ENCODE measurements at regions not wholly inside any gene's neighbourhood (a gene's known extent, or its start where the extent isn't known, plus 50 kb on each side); places are given as distances from the start of the nearest gene placed in this dataset.

GRCh38 chr13:44049081-44049945 is 169.6 kb downstream of the LACC1 start:
- H2BK20ac ChIP-seq (ENCODE audit: low read depth, low read length, poor library complexity, severe bottlenecking): no peak overlapping the region
- H2BK5ac ChIP-seq (ENCODE audit: insufficient read length, low read length): no peak overlapping the region
- no peak overlapping the region for H3K23ac ChIP-seq (ENCODE audit: insufficient read length, low read depth, low read length)
- H2AK5ac ChIP-seq (ENCODE audit: insufficient read length, low read length): no peak overlapping the region
- H3K4me1 Mint-ChIP-seq: peaks cover 28 to 30% of the 10 kb centered on the region in 2 experiments
- H3K9me3 ChIP-seq (ENCODE audit: control insufficient read depth, low read depth, low read length): no peaks in the 10 kb centered on the region
- no peaks in the 10 kb centered on the region for H3K27me3 ChIP-seq (ENCODE audit: insufficient read depth, low read length)
- H2BK15ac ChIP-seq (ENCODE audit: low read depth, low read length): no peak overlapping the region
- H3K4me3 Mint-ChIP-seq: no peak overlapping the region
- H3K4ac ChIP-seq (ENCODE audit: low read depth, low read length): no peak overlapping the region
- no peaks in the 10 kb centered on the region for H3K4me1 ChIP-seq (ENCODE audit: insufficient read depth, low read length)
- H3K23me2 ChIP-seq (ENCODE audit: insufficient read length, low read depth, low read length, poor library complexity, severe bottlenecking): no peaks in the 10 kb centered on the region
- no peak for DNase-seq
- H2BK12ac ChIP-seq (ENCODE audit: insufficient read length, low read depth, low read length): no peak overlapping the region
- H3K9ac ChIP-seq (ENCODE audit: extremely low read depth, insufficient read length, low read length): no peak overlapping the region
- no peak overlapping the region for H3K27ac ChIP-seq (ENCODE audit: insufficient read length, low read depth, low read length)
- no peaks in the 10 kb centered on the region for H3K79me2 ChIP-seq (ENCODE audit: insufficient read depth, low read length)
- H3K27me3 Mint-ChIP-seq (ENCODE audit: low read depth): peaks cover 3% of the 10 kb centered on the region; the same call in 1 of the 2 replicates
- H3K27ac Mint-ChIP-seq: no peak overlapping the region
- H3K36me3 Mint-ChIP-seq (ENCODE audit: insufficient read depth in 1 of 3, low read depth in 3 of 3): no peaks in the 10 kb centered on the region; a peak in 1 of 7 replicates
- H3K18ac ChIP-seq (ENCODE audit: insufficient read length, low read depth, low read length): no peak overlapping the region
- H3K56ac ChIP-seq (ENCODE audit: insufficient read length, low read depth, low read length): no peak overlapping the region
- H3K4me2 ChIP-seq (ENCODE audit: insufficient read depth, insufficient read length, low read length): no peak overlapping the region
- no peak overlapping the region for H4K8ac ChIP-seq (replicated peaks; ENCODE audit: insufficient read length, low read depth, low read length)
- no CpG with 5 or more reads among the region's 3 CpGs for WGBS (ENCODE audit: extremely low coverage, insufficient read length, low lambda C conversion rate)
- TF ChIP-seq CTCF (conservative IDR thresholded peaks at IDR 0.05): no peak
- H3K14ac ChIP-seq (ENCODE audit: insufficient read depth, low read length): no peak overlapping the region
- H4K91ac ChIP-seq (ENCODE audit: insufficient read length, low read depth, low read length): no peak overlapping the region
- H3T11ph ChIP-seq (ENCODE audit: low read length): no peak overlapping the region
- H3K79me1 ChIP-seq (ENCODE audit: insufficient read depth, low read depth, low read length, poor library complexity, severe bottlenecking): no peaks in the 10 kb centered on the region
- H4K20me1 ChIP-seq (ENCODE audit: control insufficient read depth, insufficient read depth, insufficient read length): no peaks in the 10 kb centered on the region
- no peak overlapping the region for H4K5ac ChIP-seq (ENCODE audit: insufficient read length, low read depth, low read length)
- no peak overlapping the region for H2BK120ac ChIP-seq (ENCODE audit: low read depth, low read length, poor library complexity, severe bottlenecking)
- H3K9me3 Mint-ChIP-seq: no peaks in the 10 kb centered on the region
- H2AFZ ChIP-seq (ENCODE audit: low read length): no peak overlapping the region

All from H9 (cell line).